Caco-2 (cell line): ENCODE measurements at regions not wholly inside any gene's neighbourhood (a gene's known extent, or its start where the extent isn't known, plus 50 kb on each side); places are given as distances from the start of the nearest gene placed in this dataset.

Experiments used
- BruUV-seq: library from RNA; stranded (reverse); fragments of 400-500 nt; replicated peaks from 2 replicates; lab custom pipeline; 2021; lab: Mats Ljungman, UMichigan
- CTCF ChIA-PET: fragments of 300-600 bp; sonication (Branson Sonifier 250); formaldehyde crosslinking; loops from one replicate; lab custom pipeline; 2022; ENCODE audit warnings: antibody characterized with exemption; lab: Charles Lee
- POLR2A ChIA-PET: fragments of 300-600 bp; sonication (Branson Sonifier 250); formaldehyde crosslinking; loops from one replicate; lab custom pipeline; 2022; ENCODE audit warnings: antibody characterized with exemption; lab: Charles Lee
- DNase-seq, 2 experiments: peaks; one replicate each; pipeline versions ENCODE4 v3.0.0 to v3.0.0-alpha.2; 2020 to 2022
- H3K27me3 ChIP-seq: replicated peaks from 2 replicates; pipeline ENCODE4 v1.6.0; 2011; ENCODE audit warnings: low read length; ENCODE audit not compliant: control insufficient read depth, insufficient read depth
- H3K36me3 ChIP-seq: 2 replicates; pipeline ENCODE4 v1.5.1; 2011; ENCODE audit warnings: low read length; ENCODE audit not compliant: control insufficient read depth, insufficient read depth
- H3K4me1 ChIP-seq: fragments of 250-450 bp; sonication (Bioruptor Pico); 2 replicates; pipeline ENCODE4 v1.5.1; 2020; ENCODE audit warnings: mild to moderate bottlenecking
- H3K4me3 ChIP-seq: 2 replicates; pipeline ENCODE4 v1.5.1; 2011; ENCODE audit warnings: low read depth, mild to moderate bottlenecking, control low read depth, low read length
- H3K9me3 ChIP-seq: fragments of 250-450 bp; sonication (Bioruptor Pico); 2 replicates; pipeline ENCODE4 v1.5.1; 2020; ENCODE audit warnings: mild to moderate bottlenecking, moderate library complexity
- H3K27ac Mint-ChIP-seq: one replicate; pipeline ENCODE4 v1.8.0; 2022; ENCODE audit warnings: mixed read lengths; ENCODE audit not compliant: unreplicated experiment
- H3K27me3 Mint-ChIP-seq: one replicate; pipeline ENCODE4 v1.8.0; 2022; ENCODE audit warnings: mixed read lengths; ENCODE audit not compliant: insufficient read depth, unreplicated experiment
- H3K36me3 Mint-ChIP-seq: one replicate; pipeline ENCODE4 v1.8.0; 2022; ENCODE audit warnings: mild to moderate bottlenecking, mixed read lengths; ENCODE audit not compliant: insufficient read depth, unreplicated experiment
- H3K4me1 Mint-ChIP-seq: one replicate; pipeline ENCODE4 v1.8.0; 2022; ENCODE audit warnings: low read depth, mixed read lengths; ENCODE audit not compliant: unreplicated experiment
- H3K4me3 Mint-ChIP-seq: one replicate; pipeline ENCODE4 v1.8.0; 2022; ENCODE audit warnings: mild to moderate bottlenecking, moderate library complexity, mixed read lengths; ENCODE audit not compliant: unreplicated experiment
- H3K9me3 Mint-ChIP-seq: one replicate; pipeline ENCODE4 v1.8.0; 2022; ENCODE audit warnings: mixed read lengths; ENCODE audit not compliant: unreplicated experiment
- CTCF ChIP-seq, 2 experiments: fragments of 200-600 bp in 1 of 2; IDR thresholded peaks; 1 replicate in 1 of 2; 2 replicates in 1 of 2; pipeline versions ENCODE4 v1.5.1 to v1.8.0; 2011 to 2022; ENCODE audit warnings: antibody characterized with exemption in 1 of 2, control low read depth in 1 of 2, inconsistent platforms in 1 of 2, low read depth in 1 of 2, low read length in 1 of 2, mild to moderate bottlenecking in 1 of 2, moderate library complexity in 1 of 2; ENCODE audit not compliant: insufficient read depth in 1 of 2, severe bottlenecking in 1 of 2, unreplicated experiment in 1 of 2
- intact Hi-C: fragments of 100-400 bp; cut with micrococcal nuclease; formaldehyde crosslinking; loops from one replicate; pipeline ENCODE4 v1.10.0; 2022; ENCODE audit not compliant: unreplicated experiment

- Mint-ChIP-seq H3K36me3 (no peaks in the 10 kb centered on the region), H3K9me3 (no peaks in the 10 kb centered on the region), H3K4me3 (no peak overlapping the region), H3K27me3 (peaks cover 3% of the 10 kb centered on the region), H3K4me1 (no peaks in the 10 kb centered on the region), H3K27ac (no peak overlapping the region)
- no peak for TF ChIP-seq CTCF (IDR thresholded peaks at IDR 0.05; ENCODE audit: insufficient read depth in 1 of 2, low read depth in 1 of 2, low read length in 1 of 2, severe bottlenecking in 1 of 2, unreplicated experiment in 1 of 2)
- no peaks in the 10 kb centered on the region for H3K4me1 ChIP-seq
- H3K9me3 ChIP-seq, result no peaks in the 10 kb centered on the region
- no peaks in the 10 kb centered on the region for H3K27me3 ChIP-seq
- CTCF ChIA-PET, result no interaction called here
- intact Hi-C loops, result no loop called here
- BruUV-seq, result no TSS peak
- POLR2A ChIA-PET, result no interaction called here
- no peak for DNase-seq
- H3K4me3 ChIP-seq, result no peak overlapping the region
- H3K36me3 ChIP-seq, result no peaks in the 10 kb centered on the region
Observed at GRCh38 chr2:59383473-59383872, 1142.3 kb upstream of the FANCL start.

GRCh38 chr2:59378127-59378526, 1137.0 kb upstream of the FANCL start:
- POLR2A ChIA-PET, result no interaction called here
- H3K36me3 Mint-ChIP-seq, result no peaks in the 10 kb centered on the region
- Histone ChIP-seq H3K36me3 (no peaks in the 10 kb centered on the region), H3K9me3 (no peaks in the 10 kb centered on the region), H3K4me3 (no peak overlapping the region), H3K4me1 (no peaks in the 10 kb centered on the region), H3K27me3 (no peaks in the 10 kb centered on the region)
- DNase-seq, result no peak
- CTCF ChIA-PET, result no interaction called here
- intact Hi-C loops, result no loop called here
- TF ChIP-seq CTCF (IDR thresholded peaks at IDR 0.05; ENCODE audit: insufficient read depth in 1 of 2, low read depth in 1 of 2, low read length in 1 of 2, severe bottlenecking in 1 of 2, unreplicated experiment in 1 of 2), result no peak
- no peaks in the 10 kb centered on the region for H3K9me3 Mint-ChIP-seq
- H3K27ac Mint-ChIP-seq, result no peak overlapping the region
- BruUV-seq, result no TSS peak
- H3K27me3 Mint-ChIP-seq, result peaks cover 7% of the 10 kb centered on the region
- H3K4me1 Mint-ChIP-seq, result no peaks in the 10 kb centered on the region
- H3K4me3 Mint-ChIP-seq, result no peak overlapping the region

GRCh38 chr2:59366288-59366687, 1125.2 kb upstream of the FANCL start:
- Mint-ChIP-seq H3K9me3 (no peaks in the 10 kb centered on the region), H3K27me3 (no peaks in the 10 kb centered on the region), H3K4me1 (no peaks in the 10 kb centered on the region), H3K4me3 (no peak overlapping the region), H3K36me3 (no peaks in the 10 kb centered on the region), H3K27ac (no peak overlapping the region)
- Histone ChIP-seq H3K27me3 (no peaks in the 10 kb centered on the region), H3K4me1 (no peaks in the 10 kb centered on the region), H3K36me3 (no peaks in the 10 kb centered on the region), H3K4me3 (no peak overlapping the region), H3K9me3 (no peaks in the 10 kb centered on the region; the same call in 1 of the 2 replicates)
- intact Hi-C loops, result no loop called here
- BruUV-seq, result no TSS peak
- POLR2A ChIA-PET, result no interaction called here
- no peak for DNase-seq
- CTCF ChIA-PET, result no interaction called here
- no peak for TF ChIP-seq CTCF (IDR thresholded peaks at IDR 0.05; ENCODE audit: insufficient read depth in 1 of 2, low read depth in 1 of 2, low read length in 1 of 2, severe bottlenecking in 1 of 2, unreplicated experiment in 1 of 2)
